Pulmonary artery endothelial cell (primary cell): ENCODE measurements at regions not wholly inside any gene's neighbourhood (a gene's known extent, or its start where the extent isn't known, plus 50 kb on each side); places are given as distances from the start of the nearest gene placed in this dataset.

Experiments
- DNase-seq: peaks from one replicate; pipeline ENCODE4 v3.0.0-alpha.2; 2011; ENCODE audit warnings: low read depth, low spot score

DNA sequence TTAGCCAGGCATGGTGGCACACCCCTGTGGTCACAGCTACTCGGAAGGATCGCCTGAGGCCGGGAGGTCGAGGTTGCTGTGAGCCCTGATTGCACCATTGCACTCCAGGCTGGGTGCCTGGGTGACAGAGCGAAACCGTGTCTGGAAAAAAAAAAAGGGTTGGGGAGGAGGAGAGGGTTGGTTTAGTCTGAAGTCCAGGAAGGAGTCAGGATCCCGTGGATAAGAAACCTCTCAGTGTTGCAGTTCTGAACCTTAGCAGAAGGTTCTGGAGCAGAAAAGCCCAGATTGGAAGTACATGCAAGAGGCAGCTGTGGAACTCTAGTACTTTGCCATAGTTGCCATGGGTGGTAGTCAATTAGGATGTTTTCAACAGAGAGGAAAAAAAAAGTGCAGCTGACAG, 125.2 kb upstream of the CPEB4 start:
- DNase-seq, result no peak

DNA sequence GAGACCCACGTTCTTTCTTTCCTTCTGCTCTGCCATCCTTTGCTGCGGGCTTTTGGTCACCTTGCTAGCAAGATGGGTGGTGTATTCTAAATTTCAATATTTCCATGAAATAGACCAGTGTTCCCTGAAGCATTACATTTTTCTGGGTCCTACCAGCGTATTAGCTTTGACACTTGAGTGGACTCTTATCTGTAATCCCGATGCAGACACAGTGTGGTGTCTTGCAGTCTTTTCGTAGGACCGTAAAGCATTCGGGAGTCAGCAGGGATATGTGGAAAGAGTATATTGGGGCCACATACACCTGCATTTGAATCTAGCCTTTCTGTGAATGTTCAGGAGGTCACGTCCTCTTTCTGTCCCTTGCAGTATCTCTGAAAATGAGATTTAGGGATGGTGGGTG, 124.7 kb upstream of the CPEB4 start:
- DNase-seq, result no peak

DNA sequence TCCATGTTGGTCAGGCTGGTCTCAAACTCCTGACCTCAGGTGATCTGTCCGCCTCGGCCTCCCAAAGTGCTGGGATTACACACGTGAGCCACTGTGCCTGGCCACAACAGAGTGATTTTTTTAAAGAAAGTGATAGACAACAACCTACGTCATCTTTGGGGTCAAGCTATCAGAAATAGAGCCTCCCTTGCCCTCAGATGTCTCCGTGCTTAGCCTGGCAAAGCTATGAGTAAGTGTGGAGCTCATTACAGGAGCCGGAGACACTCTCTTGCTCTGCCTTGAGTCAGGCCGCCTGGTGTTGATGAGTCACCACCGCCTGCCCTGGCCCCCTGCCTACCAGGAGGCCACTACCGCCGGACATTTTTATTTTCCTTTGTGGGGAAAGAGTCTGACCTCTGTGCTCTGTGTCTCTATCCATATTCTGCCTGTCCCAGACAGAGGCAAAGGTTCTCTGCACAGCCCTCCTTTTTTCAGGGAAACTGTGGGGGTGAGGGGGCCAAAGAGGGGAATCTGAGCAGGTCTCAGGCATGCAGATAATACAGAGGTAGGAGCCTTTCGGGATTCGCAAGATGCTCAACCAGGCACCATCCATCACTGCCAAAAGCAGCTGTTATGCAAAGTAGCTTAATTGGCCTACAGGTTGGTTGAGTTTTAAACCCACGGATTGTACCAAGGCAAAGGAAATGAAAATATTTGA, 123.7 kb upstream of the CPEB4 start:
- peak; percentile 81 for DNase-seq

DNA sequence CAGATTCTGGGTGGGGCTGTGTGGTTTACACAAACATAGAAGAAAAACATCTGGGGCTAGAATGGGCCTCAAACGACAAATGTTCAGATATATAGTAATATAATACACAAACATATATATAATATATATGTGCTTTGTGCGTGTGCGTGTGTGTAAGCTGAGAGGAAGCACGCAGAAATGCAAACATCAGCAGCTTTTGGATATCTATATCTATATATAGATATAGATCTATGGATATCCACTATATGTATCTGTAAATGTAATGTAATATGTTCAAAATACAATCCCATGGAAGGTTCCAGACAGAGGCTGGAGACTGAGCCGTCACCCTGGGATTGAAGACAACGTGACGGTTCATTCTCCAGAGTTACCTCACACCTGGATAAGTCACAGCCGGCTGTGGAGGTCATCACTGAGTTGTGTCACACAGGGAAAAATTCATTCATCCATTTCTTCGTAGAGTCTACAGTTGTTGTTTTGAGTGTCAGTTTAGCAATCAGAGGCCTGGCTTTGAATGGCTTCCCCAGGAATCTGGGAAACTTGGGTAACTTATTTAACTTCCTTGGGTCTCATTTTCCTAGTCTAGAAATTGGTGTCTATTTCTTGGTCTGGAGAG, 123.0 kb upstream of the CPEB4 start:
- DNase-seq, result no peak

DNA sequence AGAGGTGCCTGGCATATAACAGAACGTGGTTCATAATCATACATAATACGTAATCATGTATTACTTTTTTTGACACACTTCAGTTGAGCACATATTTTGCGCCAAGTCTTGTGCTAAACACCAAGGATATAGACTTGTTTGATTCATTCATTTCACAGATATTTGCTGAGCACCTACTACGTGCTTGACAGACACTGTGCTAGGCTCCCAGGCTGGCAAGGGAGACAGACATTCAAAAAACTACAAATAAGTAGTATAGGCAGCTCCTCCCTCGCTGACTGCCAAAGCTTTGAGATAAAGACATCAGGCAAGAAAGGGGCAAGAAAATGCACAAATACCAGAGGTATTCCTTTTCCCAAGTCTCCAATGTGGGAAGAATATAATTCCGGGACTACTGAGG, 122.5 kb upstream of the CPEB4 start:
- DNase-seq, result no peak

DNA sequence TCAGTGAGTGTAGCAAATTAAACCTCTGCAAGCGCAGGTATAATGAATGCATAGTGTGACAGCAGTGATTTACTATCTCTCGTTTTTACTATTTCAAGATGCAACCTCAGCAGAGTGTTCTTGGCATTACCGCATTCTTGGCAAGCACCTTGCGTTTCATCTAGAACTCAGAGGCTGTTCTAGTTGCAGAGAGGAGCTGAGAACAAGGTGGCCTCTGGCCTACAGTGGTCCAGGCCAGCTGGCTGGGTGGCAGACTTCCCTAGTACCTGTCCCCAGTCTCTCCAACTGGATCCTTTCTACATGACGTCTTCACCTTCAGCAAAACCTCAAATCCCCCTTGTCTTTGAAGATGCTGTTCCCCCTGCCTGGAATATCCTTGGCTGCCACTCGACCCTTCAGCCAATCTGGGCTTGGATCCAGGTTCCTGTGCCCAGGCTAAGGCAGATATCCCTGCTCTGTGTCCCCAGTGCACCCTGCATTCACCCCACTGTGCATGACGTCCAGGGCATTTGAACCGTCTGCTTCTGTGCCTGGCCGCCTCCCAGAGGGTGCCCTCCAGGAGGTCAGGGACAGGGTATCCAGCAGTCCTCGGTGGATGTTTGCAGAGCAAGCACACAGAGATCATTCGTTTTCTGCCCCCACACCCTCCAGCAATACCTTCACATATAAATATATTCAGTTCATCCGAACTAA, 120.4 kb upstream of the CPEB4 start:
- DNase-seq, result no peak

DNA sequence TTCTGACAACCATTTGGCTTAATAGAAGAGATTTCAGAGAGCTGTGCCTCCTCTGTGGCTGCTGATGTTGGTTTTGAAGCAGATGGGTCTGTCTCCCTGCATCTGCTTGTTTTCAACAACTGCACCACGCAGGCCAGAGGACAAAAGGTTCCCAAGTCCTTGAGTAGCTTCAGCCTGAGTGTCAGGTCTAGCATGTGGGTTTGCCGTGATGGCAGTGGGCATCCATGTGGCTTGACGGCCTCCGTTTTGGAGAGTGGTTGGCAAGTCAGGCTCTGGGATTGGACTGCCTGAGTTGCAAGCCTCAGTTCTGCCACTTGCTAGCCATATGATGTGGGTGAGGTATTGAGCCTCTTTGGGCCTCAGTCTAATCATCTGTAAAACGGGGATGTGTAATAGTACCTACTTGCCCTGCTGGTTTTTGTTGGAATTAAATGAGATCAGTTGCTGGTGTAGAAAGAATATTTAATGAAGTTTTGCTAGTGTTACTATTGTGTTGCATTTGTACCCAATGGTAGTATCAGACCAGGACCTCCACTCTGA, 119.8 kb upstream of the CPEB4 start:
- no peak for DNase-seq

DNA sequence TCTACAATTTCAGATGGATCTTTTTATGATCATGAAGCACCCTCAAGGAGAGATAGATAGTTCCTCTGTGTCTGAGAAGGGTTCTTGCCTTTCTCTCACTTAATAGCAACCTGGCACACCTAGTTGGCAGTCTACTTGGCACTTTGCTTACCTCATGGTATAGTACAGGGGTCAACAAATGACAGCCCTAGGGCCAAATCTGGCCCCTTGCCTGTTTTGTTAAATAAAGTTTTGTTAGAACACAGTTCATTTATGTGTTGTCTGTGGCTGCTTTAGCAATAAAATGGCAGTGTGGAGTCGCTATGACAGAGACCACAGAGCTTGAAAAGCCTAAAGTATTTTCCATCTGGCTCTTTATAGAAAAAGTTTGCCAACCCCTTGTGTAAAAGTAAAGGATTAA, 119.3 kb upstream of the CPEB4 start:
- DNase-seq, result no peak

DNA sequence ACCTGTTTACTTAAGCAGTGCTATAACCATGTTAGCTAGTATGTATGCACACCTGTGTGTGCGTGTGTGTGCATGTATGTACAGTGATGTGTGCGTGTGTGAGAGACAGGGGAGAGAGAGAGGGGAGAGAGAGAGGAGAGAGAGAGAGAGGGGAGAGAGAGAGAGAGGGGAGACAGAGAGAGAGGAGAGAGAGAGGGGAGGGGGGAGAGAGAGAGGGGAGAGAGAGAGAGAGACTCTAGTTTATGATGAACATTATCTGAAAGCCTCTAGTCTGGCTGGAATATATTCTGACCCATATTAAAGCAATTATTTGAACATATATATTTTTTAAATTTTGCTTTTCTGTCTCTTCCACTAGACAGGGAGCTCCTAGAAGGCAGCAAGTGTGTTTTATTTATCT, 117.5 kb upstream of the CPEB4 start:
- DNase-seq, result no peak

DNA sequence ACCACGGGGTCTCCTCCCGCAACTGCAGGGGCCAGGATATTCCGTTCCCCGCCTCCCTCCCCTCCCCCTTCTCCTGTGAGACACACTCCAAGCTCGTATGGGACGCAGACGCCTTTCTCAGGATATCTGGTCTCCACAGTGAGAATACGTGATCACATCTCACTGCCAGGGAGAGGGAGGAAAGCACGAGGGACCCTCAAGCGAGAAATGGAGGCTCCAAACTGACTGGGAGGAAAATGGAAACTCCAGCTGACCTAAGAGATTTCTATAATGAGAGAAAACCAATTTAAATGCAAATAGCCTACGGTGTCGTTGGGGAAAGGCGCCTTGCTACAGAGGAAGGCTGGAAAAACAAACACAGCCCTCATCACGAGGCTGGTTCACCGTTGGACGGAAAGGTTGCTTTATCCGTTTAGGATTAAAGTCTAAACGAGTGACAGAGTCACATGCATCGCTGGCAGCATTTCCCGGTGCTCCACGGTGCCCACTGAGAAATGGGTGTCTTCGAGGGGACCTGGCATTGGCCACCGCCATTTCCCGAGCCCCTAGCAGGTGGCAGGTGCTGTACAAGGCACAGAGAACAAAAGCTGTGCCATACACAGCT, 116.9 kb upstream of the CPEB4 start:
- no peak for DNase-seq

DNA sequence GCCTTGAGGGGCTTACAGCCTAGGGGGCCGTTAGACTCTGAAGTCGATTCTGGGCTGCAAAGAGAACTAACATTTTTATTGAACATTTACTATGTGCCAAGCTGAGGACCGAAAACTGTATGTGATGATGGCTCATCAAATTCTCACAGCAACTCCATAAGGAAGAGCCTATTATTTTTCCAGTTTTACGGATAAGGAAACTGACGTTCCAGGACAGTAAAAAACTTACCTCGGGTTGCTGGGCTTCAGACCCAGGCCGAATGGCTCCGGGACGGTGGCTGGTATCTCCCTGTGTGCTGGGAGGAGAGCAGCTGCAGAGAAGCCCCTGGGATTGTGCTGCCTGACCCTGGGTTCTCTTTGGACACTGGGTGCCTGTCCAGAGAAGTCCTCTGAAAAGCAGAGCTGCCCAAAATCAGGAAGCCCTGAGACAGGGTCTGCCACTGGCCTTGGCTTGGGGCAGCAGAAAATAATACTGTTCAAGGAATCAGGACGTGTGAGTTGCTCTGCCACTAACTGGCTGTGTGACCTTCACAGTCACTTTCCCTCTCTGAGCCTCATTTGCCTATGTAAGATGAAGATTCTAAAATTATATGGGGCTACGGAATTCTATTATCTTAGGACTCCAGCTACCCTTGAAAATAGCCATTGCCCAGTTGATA, 116.3 kb upstream of the CPEB4 start:
- no peak for DNase-seq

DNA sequence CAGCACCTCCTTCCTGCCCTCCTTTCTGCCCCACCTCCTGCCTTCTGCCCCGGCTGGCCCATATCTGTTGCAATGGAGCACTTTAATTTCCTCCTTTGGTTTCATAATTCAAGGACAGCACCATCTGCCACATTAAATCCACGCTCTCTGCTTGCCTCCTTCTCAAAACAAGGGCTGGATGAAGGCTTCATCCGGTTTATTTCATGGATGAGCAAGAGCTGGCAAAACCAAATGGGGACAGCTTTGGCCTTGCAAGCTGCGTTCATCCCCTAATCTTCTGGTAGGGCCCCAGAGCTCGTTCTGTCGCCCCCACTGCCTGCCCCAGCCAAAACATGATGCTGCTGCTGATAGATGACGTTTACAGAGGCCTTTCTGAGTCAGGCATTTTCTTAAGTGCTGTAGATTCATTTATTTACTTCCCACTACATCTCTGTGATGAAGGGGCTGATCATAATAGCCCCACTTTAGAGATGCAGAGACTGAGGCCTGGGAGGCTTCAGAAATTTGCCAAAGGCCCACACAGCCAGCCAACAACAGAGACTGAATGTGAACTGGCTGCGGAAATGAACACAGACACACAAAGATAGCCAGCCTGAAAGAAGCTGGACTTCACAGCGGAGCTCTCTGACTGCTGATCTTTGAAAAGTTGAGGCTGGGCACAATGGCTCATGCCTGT, 115.6 kb upstream of the CPEB4 start:
- DNase-seq, result no peak

DNA sequence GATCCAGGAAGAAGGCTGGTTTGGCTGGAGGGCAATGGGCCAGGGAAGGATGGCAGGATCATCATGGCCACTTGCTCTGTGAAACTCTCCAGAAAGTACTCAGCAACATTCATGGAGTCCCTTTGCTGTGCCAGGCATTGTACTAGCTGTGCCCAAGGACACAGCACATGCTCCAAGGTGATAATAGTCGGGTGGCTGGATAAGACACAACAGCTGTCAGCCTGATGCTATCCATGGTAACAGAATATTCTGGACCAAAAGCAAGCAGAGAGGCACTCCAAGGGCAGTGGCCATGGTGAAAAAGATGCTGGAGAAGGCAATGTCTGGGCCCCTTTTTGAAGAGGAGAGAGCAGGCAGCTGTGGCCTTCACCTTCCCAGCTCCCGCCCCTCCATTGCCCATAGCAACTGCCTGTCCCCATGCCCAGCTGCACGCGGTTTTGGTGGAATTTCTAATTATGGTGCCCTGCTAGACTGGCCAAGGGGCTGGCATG, 113.8 kb upstream of the CPEB4 start:
- DNase-seq, result no peak

DNA sequence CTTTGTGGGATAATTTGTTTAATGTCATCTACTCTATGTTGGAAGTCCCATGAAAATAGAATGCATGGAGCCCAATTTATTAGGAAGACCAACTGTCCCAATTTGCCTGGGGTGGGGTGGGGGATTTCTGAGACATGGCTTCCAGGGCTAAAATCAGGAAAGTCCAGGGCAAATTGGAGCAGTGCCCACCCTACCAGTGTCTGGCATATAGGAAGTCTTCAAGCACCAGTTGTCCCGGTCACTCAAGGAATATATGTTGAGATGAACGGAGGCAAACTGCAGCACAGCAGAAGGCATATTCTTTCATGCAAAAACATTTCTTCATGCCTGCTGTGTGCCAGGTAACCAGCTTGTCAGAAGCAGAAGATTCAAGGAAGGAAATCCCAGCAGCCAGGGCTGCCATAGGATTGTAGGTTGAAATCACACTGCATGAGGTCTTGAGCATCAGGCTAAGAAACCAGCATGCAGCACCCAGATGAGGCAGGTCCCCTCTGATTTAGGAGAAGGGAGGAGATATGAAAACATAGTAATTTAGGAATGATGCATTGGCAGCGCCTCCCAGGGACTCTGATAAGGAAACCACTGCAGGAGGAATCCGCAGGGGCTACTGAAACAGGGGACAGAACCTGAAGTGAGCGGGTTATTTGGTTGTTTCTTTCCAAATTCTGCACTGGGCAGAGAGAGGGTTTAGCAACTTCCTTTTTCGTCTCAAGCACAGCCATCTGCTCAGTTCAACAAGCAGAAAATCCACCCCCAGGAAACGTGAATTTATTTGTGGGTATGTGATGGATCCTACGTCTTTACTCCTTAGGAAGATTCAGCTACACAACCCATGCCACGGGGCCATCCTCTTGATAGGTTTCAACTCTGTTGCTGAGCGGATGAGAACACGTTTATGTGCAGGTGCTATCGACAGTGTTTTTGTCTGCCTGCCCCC, 112.6 kb upstream of the CPEB4 start:
- no peak for DNase-seq

DNA sequence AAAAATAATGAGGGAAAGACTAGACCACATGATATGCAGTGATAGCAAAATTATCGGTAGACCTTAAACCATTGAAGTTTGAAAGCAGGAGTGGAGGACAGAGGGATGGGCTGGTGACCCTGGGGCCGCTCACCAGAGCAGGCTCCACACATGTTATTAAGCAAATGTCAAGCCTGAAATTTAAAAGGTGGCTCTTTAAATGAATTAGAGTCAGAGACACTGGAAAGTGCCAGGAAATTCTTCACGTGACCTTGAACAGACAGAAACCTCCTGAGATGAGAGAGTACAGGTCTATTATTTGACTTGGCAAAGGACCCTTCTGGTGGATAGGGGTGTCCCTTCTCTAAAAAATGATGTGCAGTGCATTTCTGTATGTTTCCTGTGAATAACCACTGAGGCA, 111.0 kb upstream of the CPEB4 start:
- DNase-seq, result no peak

DNA sequence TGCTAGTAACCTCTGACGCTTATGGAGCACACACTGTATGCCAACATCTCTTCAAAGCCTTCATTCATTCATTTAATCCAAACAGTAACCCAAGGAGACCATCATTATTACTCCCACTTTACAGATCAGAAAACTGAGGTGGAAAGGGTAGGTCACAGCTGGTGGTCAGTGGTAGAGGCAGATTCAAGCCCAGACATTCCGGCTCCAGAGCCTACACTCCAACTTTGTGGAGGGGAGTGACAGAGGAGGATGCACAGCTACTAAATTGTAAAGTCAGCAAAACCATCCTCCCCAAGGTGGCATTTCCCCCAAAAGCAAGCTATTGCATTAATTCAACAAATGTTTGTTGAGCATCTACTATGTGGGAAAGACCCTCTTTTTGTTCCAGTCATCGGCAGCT, 110.5 kb upstream of the CPEB4 start:
- DNase-seq, result no peak

DNA sequence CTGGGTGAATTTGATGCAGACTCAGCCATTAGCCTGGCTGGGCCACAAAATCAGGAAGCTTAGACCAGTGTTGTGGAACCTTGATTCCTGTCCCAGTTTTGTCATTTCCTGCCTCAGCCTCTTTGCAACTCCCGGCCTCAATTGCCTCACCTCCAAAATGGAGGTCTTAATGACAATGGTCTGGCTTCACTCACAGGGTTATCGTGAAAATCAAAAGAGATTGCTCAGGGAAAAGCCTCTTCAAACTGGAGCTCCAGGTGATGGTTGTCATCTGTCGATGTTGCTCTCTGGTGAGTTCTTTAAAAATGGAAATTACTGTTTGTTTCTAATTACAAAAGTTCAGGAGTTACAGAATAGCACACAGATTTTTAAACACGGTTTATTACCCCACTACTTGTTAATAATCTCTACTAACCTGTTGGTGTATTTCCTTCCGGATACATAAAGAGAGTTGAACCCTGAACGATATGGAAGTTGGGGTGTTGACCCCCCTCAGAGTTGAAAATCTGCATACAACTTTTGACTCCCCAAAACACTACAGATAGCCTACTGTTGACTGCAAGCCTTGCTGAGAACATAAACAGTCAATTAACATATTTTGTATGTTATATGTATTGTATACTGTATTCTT, 109.9 kb upstream of the CPEB4 start:
- DNase-seq, result no peak

DNA sequence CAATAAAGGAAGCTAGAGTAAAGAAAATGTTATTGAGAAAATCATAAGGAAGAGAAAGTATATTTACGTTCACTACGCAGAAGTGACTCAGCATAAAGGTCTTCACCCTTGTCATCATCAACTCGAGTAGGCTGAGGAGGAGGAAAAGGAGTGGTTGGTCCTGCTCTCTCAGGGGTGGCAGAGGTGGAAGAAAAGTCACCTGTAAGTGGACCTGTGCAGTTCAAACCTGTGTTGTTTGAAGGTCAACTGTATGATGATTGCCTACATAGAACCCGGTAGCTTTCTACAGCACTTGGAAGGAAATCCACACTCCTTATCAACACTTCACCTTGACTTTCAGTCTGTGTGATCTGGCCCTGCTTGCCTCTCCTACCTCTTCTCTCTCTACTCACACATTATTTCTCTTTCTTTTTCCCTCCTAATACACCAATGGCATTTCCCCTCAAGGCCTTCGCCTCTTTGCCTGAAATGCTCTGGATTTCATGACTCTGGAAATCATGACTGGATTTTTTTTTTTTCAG, 109.3 kb upstream of the CPEB4 start:
- DNase-seq, result no peak
